ENCODE measurements at regions not wholly inside any gene's neighbourhood (a gene's known extent, or its start where the extent isn't known, plus 50 kb on each side); places are given as distances from the start of the nearest gene placed in this dataset.

DNA sequence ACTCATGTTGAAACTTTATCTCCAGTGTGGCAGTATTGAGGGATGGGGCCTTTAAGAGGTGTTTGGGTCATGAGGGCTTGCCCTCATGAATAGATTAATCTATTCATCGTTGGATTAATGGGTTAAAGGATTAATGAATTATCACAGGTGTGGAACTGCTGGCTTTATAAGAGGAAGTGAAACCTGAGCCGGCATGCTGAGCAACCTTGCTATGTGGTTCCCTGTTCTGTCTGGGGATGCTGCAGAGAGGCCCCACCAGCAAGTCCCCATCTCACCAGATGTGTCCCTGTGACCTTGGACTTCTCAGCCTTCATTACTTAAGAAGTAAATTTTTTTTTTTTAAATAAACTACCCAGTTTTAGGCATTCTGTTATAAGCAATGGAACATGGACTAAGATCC lies 109.6 kb downstream of the DYRK2 start:
- in situ Hi-C loops (cut with MboI; ENCODE audit: low pct_unique_long_range_greater_than_20kb, low sequenced_read_pairs, unreplicated experiment) = no loop called here
- TF ChIP-seq, protein P1, sequence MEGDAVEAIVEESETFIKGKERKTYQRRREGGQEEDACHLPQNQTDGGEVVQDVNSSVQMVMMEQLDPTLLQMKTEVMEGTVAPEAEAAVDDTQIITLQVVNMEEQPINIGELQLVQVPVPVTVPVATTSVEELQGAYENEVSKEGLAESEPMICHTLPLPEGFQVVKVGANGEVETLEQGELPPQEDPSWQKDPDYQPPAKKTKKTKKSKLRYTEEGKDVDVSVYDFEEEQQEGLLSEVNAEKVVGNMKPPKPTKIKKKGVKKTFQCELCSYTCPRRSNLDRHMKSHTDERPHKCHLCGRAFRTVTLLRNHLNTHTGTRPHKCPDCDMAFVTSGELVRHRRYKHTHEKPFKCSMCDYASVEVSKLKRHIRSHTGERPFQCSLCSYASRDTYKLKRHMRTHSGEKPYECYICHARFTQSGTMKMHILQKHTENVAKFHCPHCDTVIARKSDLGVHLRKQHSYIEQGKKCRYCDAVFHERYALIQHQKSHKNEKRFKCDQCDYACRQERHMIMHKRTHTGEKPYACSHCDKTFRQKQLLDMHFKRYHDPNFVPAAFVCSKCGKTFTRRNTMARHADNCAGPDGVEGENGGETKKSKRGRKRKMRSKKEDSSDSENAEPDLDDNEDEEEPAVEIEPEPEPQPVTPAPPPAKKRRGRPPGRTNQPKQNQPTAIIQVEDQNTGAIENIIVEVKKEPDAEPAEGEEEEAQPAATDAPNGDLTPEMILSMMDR (IDR thresholded peaks at IDR 0.05; ENCODE audit: extremely low read depth, insufficient read depth, missing control alignments) = no peak
- DNase-seq (ENCODE audit: low spot score) = peak; percentile 20

DNA sequence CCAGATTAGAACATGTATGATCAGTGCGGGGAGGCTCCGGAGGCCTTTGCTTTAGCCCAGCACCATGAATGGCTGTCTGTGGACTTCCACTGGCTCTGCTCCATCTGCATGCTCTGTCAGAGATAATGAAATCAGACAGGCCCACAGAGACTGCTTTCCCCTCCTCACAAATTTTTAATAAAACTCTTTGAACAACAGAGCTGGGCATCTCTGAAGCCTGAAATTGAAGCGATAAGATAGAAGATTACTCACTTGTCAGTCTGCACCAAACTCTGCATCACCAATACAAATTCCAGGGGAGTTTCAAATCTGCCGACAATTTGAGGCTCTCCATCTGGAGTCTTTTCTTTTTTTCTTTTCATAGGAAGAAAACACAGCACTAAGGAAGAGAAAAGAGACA lies 110.0 kb downstream of the DYRK2 start:
- in situ Hi-C loops (cut with MboI; ENCODE audit: low pct_unique_long_range_greater_than_20kb, low sequenced_read_pairs, unreplicated experiment) = no loop called here
- no peak for DNase-seq (ENCODE audit: low spot score)
- TF ChIP-seq, protein P1 (IDR thresholded peaks at IDR 0.05; ENCODE audit: extremely low read depth, insufficient read depth, missing control alignments) = no peak

DNA sequence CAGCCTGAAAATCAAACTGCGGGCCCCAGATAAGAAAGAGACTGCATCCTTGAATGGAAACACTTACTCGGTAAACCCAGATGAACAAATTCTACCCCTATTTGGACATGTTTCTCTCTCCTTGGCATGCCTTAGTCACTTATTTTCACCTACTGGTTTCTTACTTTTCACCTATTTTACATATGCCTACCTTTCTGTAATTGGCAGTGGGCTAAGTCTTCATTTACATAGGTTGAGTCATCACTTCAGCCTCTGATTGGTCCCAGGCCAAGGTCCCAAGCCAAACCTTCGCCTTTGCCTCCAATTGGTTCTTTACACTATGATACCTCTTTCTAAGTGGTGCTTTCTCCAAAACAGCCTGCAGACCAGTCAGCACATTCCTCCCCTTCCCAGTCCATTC lies 111.3 kb downstream of the DYRK2 start:
- in situ Hi-C loops (cut with MboI; ENCODE audit: low pct_unique_long_range_greater_than_20kb, low sequenced_read_pairs, unreplicated experiment) = no loop called here
- DNase-seq (ENCODE audit: low spot score) = no peak
- TF ChIP-seq, protein P1 (IDR thresholded peaks at IDR 0.05; ENCODE audit: extremely low read depth, insufficient read depth, missing control alignments) = no peak

DNA sequence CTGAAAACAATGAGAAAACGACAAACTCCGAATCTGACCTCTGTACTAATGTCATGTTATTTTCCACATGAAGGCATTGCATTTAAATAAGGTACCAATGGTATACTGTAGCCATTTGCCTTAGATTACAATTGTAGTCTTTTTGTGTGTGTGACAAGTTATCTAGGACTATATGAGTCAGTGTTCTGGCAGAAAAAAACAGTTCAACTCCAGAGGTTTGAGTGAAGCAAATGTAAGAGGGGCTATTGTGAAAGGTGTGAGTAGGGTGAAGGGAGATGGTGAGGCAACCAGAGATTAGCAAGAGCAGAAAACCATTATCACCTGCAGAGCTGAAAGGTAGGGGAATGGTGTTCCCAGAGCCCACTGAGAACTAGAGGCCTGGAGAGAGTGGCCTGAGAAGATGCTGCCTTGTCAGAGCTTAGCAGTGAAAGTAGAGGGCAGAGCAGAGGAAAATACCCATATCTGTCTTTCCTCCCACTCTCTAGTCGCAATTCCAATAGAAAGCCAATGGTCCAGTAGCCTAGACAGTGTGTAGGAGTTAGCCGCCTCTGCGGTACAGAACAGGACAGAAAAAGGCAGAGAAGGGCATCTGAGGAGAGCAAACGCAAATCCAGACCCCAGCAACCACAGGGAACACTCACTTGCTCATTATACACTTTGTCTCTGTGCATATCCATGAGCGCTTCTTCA lies 112.2 kb downstream of the DYRK2 start:
- TF ChIP-seq, protein P1 (IDR thresholded peaks at IDR 0.05; ENCODE audit: extremely low read depth, insufficient read depth, missing control alignments) = no peak
- no peak for DNase-seq (ENCODE audit: low spot score)
- in situ Hi-C loops (cut with MboI; ENCODE audit: low pct_unique_long_range_greater_than_20kb, low sequenced_read_pairs, unreplicated experiment) = no loop called here

DNA sequence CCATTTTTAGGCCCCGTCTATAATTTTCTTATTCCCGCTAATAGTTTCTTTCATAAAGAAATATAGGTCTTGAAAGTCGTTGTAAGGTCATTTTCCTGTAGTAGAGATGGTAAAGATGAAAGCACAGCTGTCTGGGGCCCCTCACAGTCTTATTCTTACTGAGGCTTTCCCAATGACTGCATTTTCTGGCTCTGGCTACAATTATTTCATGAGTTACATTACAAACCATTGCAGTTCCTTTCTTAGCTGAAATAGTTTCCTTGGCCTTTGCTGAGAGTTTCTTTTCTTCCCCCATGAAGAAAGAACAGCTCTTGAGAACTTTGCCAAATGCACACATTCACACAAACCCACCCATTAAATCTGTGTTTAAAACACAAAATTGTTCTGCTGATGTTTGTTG lies 113.0 kb downstream of the DYRK2 start:
- in situ Hi-C loops (cut with MboI; ENCODE audit: low pct_unique_long_range_greater_than_20kb, low sequenced_read_pairs, unreplicated experiment) = no loop called here
- TF ChIP-seq, protein P1 (IDR thresholded peaks at IDR 0.05; ENCODE audit: extremely low read depth, insufficient read depth, missing control alignments) = no peak
- DNase-seq (ENCODE audit: low spot score) = no peak

DNA sequence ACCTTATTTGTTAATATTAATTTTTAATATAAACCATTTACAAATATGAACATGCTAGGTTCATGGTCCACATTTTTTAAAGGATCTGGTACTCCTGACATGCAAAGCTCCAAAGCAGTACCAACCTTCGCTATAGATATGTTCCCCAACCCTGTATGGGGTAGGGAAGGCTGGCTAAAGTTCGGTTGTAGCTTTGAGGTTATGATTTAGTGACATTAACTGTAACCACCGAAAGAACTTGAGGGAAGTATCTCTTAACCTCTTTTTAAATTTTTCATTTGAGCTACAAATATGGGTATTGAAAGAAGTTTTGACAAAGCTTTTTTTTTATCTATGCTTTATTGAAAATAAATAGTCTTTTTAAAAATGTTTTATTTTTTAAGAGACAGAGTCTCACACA lies 115.5 kb downstream of the DYRK2 start:
- in situ Hi-C loops (cut with MboI; ENCODE audit: low pct_unique_long_range_greater_than_20kb, low sequenced_read_pairs, unreplicated experiment) = no loop called here
- TF ChIP-seq, protein P1 (IDR thresholded peaks at IDR 0.05; ENCODE audit: extremely low read depth, insufficient read depth, missing control alignments) = no peak

More for the DNA sequence above, 115.5 kb downstream of the DYRK2 start:
- no peak for DNase-seq (ENCODE audit: low spot score)
